SK-N-SH (cell line): ENCODE measurements at regions not wholly inside any gene's neighbourhood (a gene's known extent, or its start where the extent isn't known, plus 50 kb on each side); places are given as distances from the start of the nearest gene placed in this dataset.
"Not testable (repeated sequence)": the region's sequence is repeated elsewhere in the genome, so short reads cannot be mapped to it uniquely, and the experiment has no call there.

Experiments
- CTCF ChIA-PET: fragments of 300-600, 350-600 bp; formaldehyde crosslinking; extraction: SDS; loops from one replicate; lab custom pipeline; 2021; lab: Yijun Ruan, JAX
- POLR2A ChIA-PET: fragments of 350-600 bp; sonication (Branson Sonifier 250); formaldehyde crosslinking; extraction: SDS; loops from one replicate; lab custom pipeline; 2020; ENCODE audit warnings: antibody characterized with exemption, inconsistent platforms; lab: Yijun Ruan, JAX
- DNase-seq: peaks from one replicate; pipeline ENCODE4 v3.0.0; 2012
- H2AFZ ChIP-seq: fragments of 200-600 bp; sonication (generic); 2 replicates; pipeline ENCODE4 v1.8.1; 2016; ENCODE audit warnings: antibody characterized with exemption, mild to moderate bottlenecking, low read depth
- H3F3A ChIP-seq: fragments of 200-600 bp; sonication (generic); replicated peaks from 2 replicates; pipeline ENCODE3; 2016; ENCODE audit warnings: antibody characterized with exemption, mild to moderate bottlenecking; ENCODE audit not compliant: insufficient read depth
- H3K27ac ChIP-seq, 2 experiments: fragments of 200-500 bp in 1 of 2; fragments of 200-600 bp in 1 of 2; sonication (Bioruptor generic) in 1 of 2; sonication (generic), shearing (Covaris generic) in 1 of 2; 2 replicates each; pipeline versions ENCODE4 v1.5.1 to v1.6.1; 2014 to 2016; ENCODE audit warnings: low read depth in 2 of 2, inconsistent platforms in 1 of 2, low read length in 1 of 2, mild to moderate bottlenecking in 1 of 2, mixed read lengths in 1 of 2
- H3K27me3 ChIP-seq: fragments of 200-600 bp; sonication (generic), shearing (Covaris generic); 2 replicates; pipeline ENCODE4 v1.6.1; 2016; ENCODE audit warnings: mixed run types; ENCODE audit not compliant: insufficient read depth
- H3K36me3 ChIP-seq, 2 experiments: fragments of 200-500 bp in 1 of 2; fragments of 200-600 bp in 1 of 2; sonication (Bioruptor generic) in 1 of 2; sonication (generic) in 1 of 2; replicated peaks in 1 of 2; 2 replicates each; pipeline versions ENCODE3 to v1.5.1; 2014 to 2016; ENCODE audit warnings: low read length in 1 of 2, mild to moderate bottlenecking in 1 of 2; ENCODE audit not compliant: insufficient read depth in 2 of 2, control insufficient read depth in 1 of 2
- H3K4me1 ChIP-seq, 2 experiments: fragments of 200-500 bp in 1 of 2; fragments of 200-600 bp in 1 of 2; sonication (Bioruptor generic) in 1 of 2; sonication (generic), shearing (Covaris generic) in 1 of 2; 2 replicates each; pipeline versions ENCODE4 v1.5.1 to v1.6.1; 2014 to 2016; ENCODE audit warnings: low read depth in 1 of 2, low read length in 1 of 2, mixed run types in 1 of 2; ENCODE audit not compliant: insufficient read depth in 2 of 2, control insufficient read depth in 1 of 2
- H3K4me2 ChIP-seq: fragments of 200-600 bp; sonication (generic), shearing (Covaris generic); 2 replicates; pipeline ENCODE4 v1.6.1; 2017; ENCODE audit warnings: mixed run types
- H3K4me3 ChIP-seq, 2 experiments: fragments of 200-500 bp in 1 of 2; fragments of 200-600 bp in 1 of 2; sonication (Bioruptor generic) in 1 of 2; sonication (generic), shearing (Covaris generic) in 1 of 2; 2 replicates each; pipeline versions ENCODE4 v1.5.1 to v1.8.1; 2014 to 2016; ENCODE audit warnings: low read depth in 2 of 2, inconsistent platforms in 1 of 2, low read length in 1 of 2, mild to moderate bottlenecking in 1 of 2, mixed read lengths in 1 of 2, moderate library complexity in 1 of 2
- H3K79me2 ChIP-seq: fragments of 200-600 bp; sonication (generic); 2 replicates; pipeline ENCODE4 v1.8.1; 2017; ENCODE audit warnings: mild to moderate bottlenecking; ENCODE audit not compliant: insufficient read depth
- H3K9ac ChIP-seq: fragments of 200-600 bp; sonication (generic); 2 replicates; pipeline ENCODE4 v1.6.1; 2017; ENCODE audit warnings: mixed run types
- H3K9me2 ChIP-seq: fragments of 200-600 bp; sonication (generic); 2 replicates; pipeline ENCODE4 v1.6.1; 2017; ENCODE audit warnings: mixed run types
- H3K9me3 ChIP-seq: fragments of 200-600 bp; sonication (generic); 2 replicates; pipeline ENCODE4 v1.6.1; 2017; ENCODE audit warnings: mixed run types, mild to moderate bottlenecking, moderate library complexity
- H4K20me1 ChIP-seq: fragments of 200-600 bp; sonication (generic); 2 replicates; pipeline ENCODE4 v1.6.1; 2017; ENCODE audit warnings: mild to moderate bottlenecking, mixed run types; ENCODE audit not compliant: insufficient read depth
- NRF1 ChIP-seq: IDR thresholded peaks from 2 replicates; pipeline ENCODE4 v1.6.1; 2012; ENCODE audit warnings: low read depth, mild to moderate bottlenecking, low read length
- TAF1 ChIP-seq: IDR thresholded peaks from 2 replicates; pipeline ENCODE4 v1.6.1; 2012; ENCODE audit warnings: low read depth, mild to moderate bottlenecking, low read length, moderate library complexity, borderline replicate concordance
- WGBS: methylation state at CpG from one replicate; pipeline ENCODE4 v1.1.6; 2017; ENCODE audit warnings: low lambda C conversion rate; 5-methylcytosine and 5-hydroxymethylcytosine counted together
- small RNA-seq, 7 experiments: library from RNA; depleted of rRNA; stranded (forward); fragments of <200 nt; gene quantifications; one replicate each; pipeline ENCODE3, GENCODE V24; 2012

DNA sequence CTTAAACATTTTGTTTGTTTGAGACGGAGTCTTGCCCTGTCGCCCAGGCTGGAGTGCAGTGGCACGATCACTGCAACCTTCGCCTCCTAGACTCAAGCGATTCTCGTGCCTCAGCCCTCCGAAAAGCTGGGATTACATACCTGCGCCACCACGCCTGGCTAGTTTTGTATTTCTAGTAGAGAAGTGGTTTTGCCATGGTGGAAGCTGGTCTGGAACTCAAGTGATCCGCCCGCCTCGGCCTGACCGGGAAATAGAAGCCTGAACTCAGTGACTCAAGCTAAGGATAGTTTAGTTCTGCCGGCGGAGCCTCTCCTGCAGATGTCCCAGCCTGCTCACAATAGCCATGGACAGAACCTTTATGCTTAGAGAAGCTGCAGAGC, 53.0 kb upstream of the ZNF254 start:
- Histone ChIP-seq H3K27me3 (no peaks in the 10 kb centered on the region), H3K4me3 (peak overlapping the region; percentile 70 to 96), H3F3A (peaks cover 15% of the 10 kb centered on the region), H3K9me3 (no peaks in the 10 kb centered on the region), H4K20me1 (peaks cover 2% of the 10 kb centered on the region), H3K79me2 (peaks cover 52% of the 10 kb centered on the region), H3K9ac (peak overlapping the region; percentile 98), H3K9me2 (no peaks in the 10 kb centered on the region), H3K36me3 (peaks cover 18 to 31% of the 10 kb centered on the region in 2 experiments), H2AFZ (peak overlapping the region; percentile 80), H3K4me2 (peak overlapping the region; percentile 94), H3K27ac (peak overlapping the region; percentile 96 to 97), H3K4me1 (peaks cover 5% of the 10 kb centered on the region in 2 experiments; a peak in 2 of 4 replicates)
- DNase-seq, result peak; percentile 45
- CTCF ChIA-PET, result interaction anchor here (1.1 to 2.4 kb wide), 2 partner anchors 11 to 14 kb away, joined by 3 to 5 read pairs; no protein-coding TSS in a partner anchor
- POLR2A ChIA-PET, result interaction anchor here (1.0 to 2.2 kb wide), 9 partner anchors 8 to 618 kb away, joined by 4 to 22 read pairs (median 6); partner anchors contain the start of genes ZNF254, ZNF675 and ZNF681
- 0 out of 2 replicates have a peak, but pooled peaks have one; percentile 22 for TF ChIP-seq TAF1
- no peak for TF ChIP-seq NRF1
- WGBS, result 2% methylated on average over 11 of the region's 15 CpGs

DNA sequence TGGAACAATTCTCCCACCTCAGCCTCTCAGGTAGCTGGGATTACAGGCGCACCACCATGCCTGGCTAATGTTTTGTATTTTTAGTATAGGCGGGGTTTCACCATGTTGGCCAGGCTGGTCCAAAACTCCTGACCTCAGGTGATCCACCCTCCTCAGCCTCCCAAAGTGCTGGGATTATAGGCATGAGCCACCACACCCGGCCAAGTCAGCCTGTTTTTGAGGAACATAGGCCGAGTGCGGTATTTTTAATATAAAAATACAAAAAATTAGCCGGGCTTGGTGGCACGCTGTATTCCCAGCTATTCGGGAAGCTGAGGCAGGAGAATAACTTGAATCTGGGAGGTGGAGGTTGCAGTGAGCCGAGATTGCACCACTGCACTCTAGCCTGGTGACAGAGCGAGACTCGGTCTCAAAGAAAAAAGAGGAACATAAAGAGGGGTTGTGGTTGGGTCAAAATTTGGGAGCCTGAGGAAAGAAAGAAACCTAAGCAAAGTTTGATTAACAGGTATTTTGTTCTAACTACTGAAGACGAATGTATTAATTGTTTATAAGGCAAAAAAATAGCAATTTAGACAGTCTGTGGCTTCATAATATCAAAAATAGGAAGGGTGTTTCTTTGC, 51.6 kb upstream of the ZNF254 start:
- peaks cover 66% of the 10 kb centered on the region for H3K79me2 ChIP-seq
- POLR2A ChIA-PET, result not testable (repeated sequence)

More for the DNA sequence above, 51.6 kb upstream of the ZNF254 start:
- peak overlapping the region; percentile 98; the same call in 1 of the 2 replicates for H3K9ac ChIP-seq
- CTCF ChIA-PET, result interaction anchor here (1.0 to 2.4 kb wide), 2 partner anchors 13 to 15 kb away, joined by 5 read pairs; no protein-coding TSS in a partner anchor
- H3F3A ChIP-seq, result peaks cover 15% of the 10 kb centered on the region
- not testable (repeated sequence) for H3K9me2 ChIP-seq, H2AFZ ChIP-seq, H3K27me3 ChIP-seq, H3K4me1 ChIP-seq, DNase-seq, H3K9me3 ChIP-seq
- peak overlapping the region in 1 of 2 experiments; percentile 97; a peak in 1 of 4 replicates for H3K27ac ChIP-seq
- peaks cover 15% of the 10 kb centered on the region for H4K20me1 ChIP-seq
- H3K36me3 ChIP-seq, result peaks cover 24 to 31% of the 10 kb centered on the region in 2 experiments
- H3K4me2 ChIP-seq, result peak overlapping the region; percentile 94
- peak overlapping the region; percentile 70 to 96; a peak in 3 of 4 replicates for H3K4me3 ChIP-seq
- 84% methylated on average over 11 of the region's 12 CpGs for WGBS

Small RNA genes lying in the stretch of these regions (small RNA-seq; reads per million reads assigned to genes)
- gene RNA5-8SP4, result 0.29 to 20.8 (median 3.9) reads per million in 7 experiments
